ENCODE measurements at regions not wholly inside any gene's neighbourhood (a gene's known extent, or its start where the extent isn't known, plus 50 kb on each side); places are given as distances from the start of the nearest gene placed in this dataset.

- Mint-ChIP-seq H3K27ac (peak overlapping the region; percentile 89 to 99 (median 98)), H3K4me1 (peaks cover 29% of the 10 kb centered on the region), H3K36me3 (peaks cover 32 to 46% of the 10 kb centered on the region in 2 donors), H3K27me3 (ENCODE audit: low read depth in 3 of 3) (peaks cover 0 to 5% (median 0%) of the 10 kb centered on the region in 3 donors), H3K9me3 (peaks cover 14 to 19% (median 17%) of the 10 kb centered on the region in 7 donors), H3K4me3 (peak overlapping the region; percentile 29 to 62)
- peak; percentile 80 to 96 (median 91) for DNase-seq
- H3K27ac ChIP-seq (ENCODE audit: low read depth in 1 of 2, low read length in 2 of 2), result peak overlapping the region; percentile 83 to 90
- H3K79me2 ChIP-seq (ENCODE audit: insufficient read depth, low read length), result no peaks in the 10 kb centered on the region
- H3K9me3 ChIP-seq (replicated peaks in 1 of 2; ENCODE audit: control insufficient read depth in 1 of 2, insufficient read depth in 1 of 2, low read length in 2 of 2), result peaks cover 14 to 17% of the 10 kb centered on the region in 2 donors
- peak overlapping the region; percentile 65 for H2AFZ ChIP-seq (ENCODE audit: insufficient read depth, low read depth, low read length, poor library complexity, severe bottlenecking)
- H3K4me1 ChIP-seq (ENCODE audit: control insufficient read depth in 1 of 2, insufficient read depth in 2 of 2, low read length in 2 of 2), result peaks cover 29% of the 10 kb centered on the region in 2 donors
- H4K20me1 ChIP-seq (ENCODE audit: insufficient read depth, low read length), result no peaks in the 10 kb centered on the region
- H3K4me2 ChIP-seq (replicated peaks; ENCODE audit: extremely low read depth, low read length, poor library complexity, severe bottlenecking), result peak overlapping the region; percentile 33
- peaks cover 0 to 23% of the 10 kb centered on the region in 2 donors for H3K36me3 ChIP-seq (replicated peaks in 1 of 2; ENCODE audit: control insufficient read depth in 1 of 2, insufficient read depth in 2 of 2, low read length in 2 of 2)
- intact Hi-C loops (cut with micrococcal nuclease), result loop anchor here in 1 of 2 donors (5.0 kb wide), 2 partner anchors 41 to 69 kb away; no protein-coding TSS in a partner anchor
- peak overlapping the region in 1 of 3 experiments; percentile 23 for H3K4me3 ChIP-seq (replicated peaks in 1 of 3; ENCODE audit: low read depth in 2 of 3, low read length in 3 of 3)
- 3% methylated on average over 5 of the region's 13 CpGs for WGBS (ENCODE audit: insufficient coverage)
- no peak for TF ChIP-seq CTCF (IDR thresholded peaks at IDR 0.05)
- H3K9ac ChIP-seq (ENCODE audit: insufficient read depth, low read length, poor library complexity, severe bottlenecking), result peak overlapping the region; percentile 54
- H3K27me3 ChIP-seq (ENCODE audit: control insufficient read depth in 2 of 2, insufficient read depth in 2 of 2, low read length in 2 of 2), result no peaks in the 10 kb centered on the region
These were observed 109.9 kb downstream of the RIN2 start for GRCh38 chr20:19867940-19868371.

GRCh38 chr20:19868441-19868840 is 110.4 kb downstream of the RIN2 start:
- peaks cover 2 to 27% of the 10 kb centered on the region in 2 donors for H3K36me3 ChIP-seq (replicated peaks in 1 of 2; ENCODE audit: control insufficient read depth in 1 of 2, insufficient read depth in 2 of 2, low read length in 2 of 2)
- H3K27me3 ChIP-seq (ENCODE audit: control insufficient read depth in 2 of 2, insufficient read depth in 2 of 2, low read length in 2 of 2), result no peaks in the 10 kb centered on the region
- H3K27ac Mint-ChIP-seq, result peak overlapping the region; percentile 89 to 99 (median 98)
- H3K27ac ChIP-seq (ENCODE audit: low read depth in 1 of 2, low read length in 2 of 2), result peak overlapping the region; percentile 83 to 90
- H3K9me3 Mint-ChIP-seq, result peaks cover 17 to 23% (median 20%) of the 10 kb centered on the region in 7 donors
- 5% methylated on average over 5 of the region's 6 CpGs for WGBS (ENCODE audit: insufficient coverage)
- peaks cover 18 to 20% of the 10 kb centered on the region in 2 donors for H3K9me3 ChIP-seq (replicated peaks in 1 of 2; ENCODE audit: control insufficient read depth in 1 of 2, insufficient read depth in 1 of 2, low read length in 2 of 2)
- H3K4me1 ChIP-seq (ENCODE audit: control insufficient read depth in 1 of 2, insufficient read depth in 2 of 2, low read length in 2 of 2), result peaks cover 29% of the 10 kb centered on the region in 2 donors
- intact Hi-C loops (cut with micrococcal nuclease), result loop anchor here in 1 of 2 donors (5.0 kb wide), 2 partner anchors 41 to 69 kb away; no protein-coding TSS in a partner anchor
- peak overlapping the region; percentile 33 for H3K4me2 ChIP-seq (replicated peaks; ENCODE audit: extremely low read depth, low read length, poor library complexity, severe bottlenecking)
- peaks cover 29% of the 10 kb centered on the region for H3K4me1 Mint-ChIP-seq
- peaks cover 31 to 45% of the 10 kb centered on the region in 2 donors for H3K36me3 Mint-ChIP-seq
- peaks cover 0 to 5% (median 0%) of the 10 kb centered on the region in 3 donors for H3K27me3 Mint-ChIP-seq (ENCODE audit: low read depth in 3 of 3)
- DNase-seq, result peak; percentile 23 to 54 (median 31)
- no peaks in the 10 kb centered on the region for H3K79me2 ChIP-seq (ENCODE audit: insufficient read depth, low read length)
- no peak for TF ChIP-seq CTCF (IDR thresholded peaks at IDR 0.05)
- H2AFZ ChIP-seq (ENCODE audit: insufficient read depth, low read depth, low read length, poor library complexity, severe bottlenecking), result peak overlapping the region; percentile 65
- H3K4me3 Mint-ChIP-seq, result peak overlapping the region; percentile 48 to 67
- peak overlapping the region in 1 of 3 experiments; percentile 23 for H3K4me3 ChIP-seq (replicated peaks in 1 of 3; ENCODE audit: low read depth in 2 of 3, low read length in 3 of 3)
- H4K20me1 ChIP-seq (ENCODE audit: insufficient read depth, low read length), result no peaks in the 10 kb centered on the region
- peak overlapping the region; percentile 54 for H3K9ac ChIP-seq (ENCODE audit: insufficient read depth, low read length, poor library complexity, severe bottlenecking)
